HCT116 (cell line): ENCODE measurements at regions not wholly inside any gene's neighbourhood (a gene's known extent, or its start where the extent isn't known, plus 50 kb on each side); places are given as distances from the start of the nearest gene placed in this dataset.
"Not testable (repeated sequence)": the region's sequence is repeated elsewhere in the genome, so short reads cannot be mapped to it uniquely, and the experiment has no call there.

Experiments
- CTCF ChIP-seq, 3 experiments: fragments of 200-600 bp in 1 of 3; sonication (generic) in 1 of 3; IDR thresholded peaks in 2 of 3; conservative IDR thresholded peaks in 1 of 3; 2 replicates each; pipeline ENCODE4 v1.5.1; 2012 to 2017; ENCODE audit warnings: low read depth in 2 of 3, low read length in 2 of 3, antibody characterized with exemption in 1 of 3, borderline replicate concordance in 1 of 3, control low read depth in 1 of 3, mild to moderate bottlenecking in 1 of 3, mixed read lengths in 1 of 3, mixed run types in 1 of 3, moderate library complexity in 1 of 3; ENCODE audit not compliant: insufficient read depth in 1 of 3
- POLR2A ChIP-seq: IDR thresholded peaks from 2 replicates; pipeline ENCODE4 v1.7.0; 2011; ENCODE audit warnings: borderline replicate concordance; ENCODE audit not compliant: insufficient read depth, insufficient read length; ENCODE audit errors: extremely low read depth

- not testable (repeated sequence) for TF ChIP-seq CTCF (IDR thresholded peaks at IDR 0.05 in 2 of 3, conservative IDR thresholded peaks at IDR 0.05 in 1 of 3; ENCODE audit: borderline replicate concordance in 1 of 3, insufficient read depth in 1 of 3, low read depth in 2 of 3, low read length in 2 of 3); POLR2A
Observed at GRCh38 chr16:87124405-87124804, 192.8 kb downstream of the C16orf95 start.
